Astrocyte (in vitro differentiated cells and primary cell): ENCODE measurements at regions not wholly inside any gene's neighbourhood (a gene's known extent, or its start where the extent isn't known, plus 50 kb on each side); places are given as distances from the start of the nearest gene placed in this dataset.

ENCODE experiments used
- CTCF ChIP-seq: IDR thresholded peaks from 2 replicates; pipeline ENCODE4 v1.5.1; 2011; ENCODE audit warnings: low read depth, mild to moderate bottlenecking, inconsistent platforms, low read length, moderate library complexity; ENCODE audit not compliant: insufficient read depth
- EZH2 ChIP-seq: IDR thresholded peaks from 2 replicates; pipeline ENCODE4 v1.6.1; 2012; ENCODE audit warnings: mild to moderate bottlenecking, low read length, inconsistent platforms; ENCODE audit not compliant: insufficient read depth

- TF ChIP-seq CTCF (no peak), EZH2 (no peak)
Measured at GRCh38 chr11:130725421-130726233, 190.7 kb downstream of the SNX19 start.
